HAP-1 (cell line): ENCODE measurements at regions not wholly inside any gene's neighbourhood (a gene's known extent, or its start where the extent isn't known, plus 50 kb on each side); places are given as distances from the start of the nearest gene placed in this dataset.

Source experiments
- DNase-seq, 2 experiments: peaks; one replicate each; pipeline ENCODE4 v3.0.0-alpha.2; 2016 to 2020; ENCODE audit warnings: low spot score in 2 of 2
- H3K27me3 ChIP-seq: fragments of 250-450 bp; sonication (Bioruptor Pico); 2 replicates; pipeline ENCODE4 v1.5.1; 2020; ENCODE audit warnings: low read depth, mild to moderate bottlenecking, moderate library complexity
- H3K36me3 ChIP-seq: fragments of 250-450 bp; sonication (Bioruptor Pico); replicated peaks from 2 replicates; pipeline ENCODE4 v1.5.1; 2020; ENCODE audit warnings: mild to moderate bottlenecking
- H3K4me1 ChIP-seq: fragments of 250-450 bp; sonication (Bioruptor Pico); 2 replicates; pipeline ENCODE4 v1.5.1; 2020; ENCODE audit warnings: mild to moderate bottlenecking
- H3K4me3 ChIP-seq: fragments of 250-450 bp; sonication (Bioruptor Pico); 2 replicates; pipeline ENCODE4 v1.5.1; 2020; ENCODE audit warnings: mild to moderate bottlenecking, moderate library complexity
- H3K9me3 ChIP-seq: fragments of 250-450 bp; sonication (Bioruptor Pico); 2 replicates; pipeline ENCODE4 v1.5.1; 2020; ENCODE audit warnings: mild to moderate bottlenecking, moderate library complexity
- in situ Hi-C: fragments of 300-500 bp; cut with MboI; formaldehyde crosslinking; loops from 3 replicates; pipeline ENCODE4 v1.14.3; 2020; ENCODE audit warnings: low sequenced_read_pairs, inconsistent platforms, mixed read lengths

GRCh38 chr9:2459756-2460155 lies 161.8 kb upstream of the VLDLR start:
- no peak for DNase-seq
- in situ Hi-C loops: no loop called here
- H3K4me3 ChIP-seq: no peak overlapping the region
- H3K9me3 ChIP-seq: no peaks in the 10 kb centered on the region
- H3K36me3 ChIP-seq: no peaks in the 10 kb centered on the region
- H3K4me1 ChIP-seq: no peaks in the 10 kb centered on the region; the same call in 1 of the 2 replicates
- no peaks in the 10 kb centered on the region; the same call in 1 of the 2 replicates for H3K27me3 ChIP-seq

- no peak for DNase-seq
- Histone ChIP-seq H3K27me3 (no peaks in the 10 kb centered on the region; the same call in 1 of the 2 replicates), H3K9me3 (no peaks in the 10 kb centered on the region), H3K36me3 (no peaks in the 10 kb centered on the region), H3K4me3 (no peak overlapping the region), H3K4me1 (peaks cover 6% of the 10 kb centered on the region)
- in situ Hi-C loops: no loop called here
Measured at GRCh38 chr9:2461892-2462291, 159.7 kb upstream of the VLDLR start.

GRCh38 chr9:2464624-2465023 lies 157.0 kb upstream of the VLDLR start:
- Histone ChIP-seq H3K9me3 (no peaks in the 10 kb centered on the region), H3K4me1 (peaks cover 7% of the 10 kb centered on the region), H3K27me3 (no peaks in the 10 kb centered on the region; the same call in 1 of the 2 replicates), H3K4me3 (no peak overlapping the region), H3K36me3 (no peaks in the 10 kb centered on the region)
- DNase-seq: no peak
- in situ Hi-C loops: no loop called here

DNA sequence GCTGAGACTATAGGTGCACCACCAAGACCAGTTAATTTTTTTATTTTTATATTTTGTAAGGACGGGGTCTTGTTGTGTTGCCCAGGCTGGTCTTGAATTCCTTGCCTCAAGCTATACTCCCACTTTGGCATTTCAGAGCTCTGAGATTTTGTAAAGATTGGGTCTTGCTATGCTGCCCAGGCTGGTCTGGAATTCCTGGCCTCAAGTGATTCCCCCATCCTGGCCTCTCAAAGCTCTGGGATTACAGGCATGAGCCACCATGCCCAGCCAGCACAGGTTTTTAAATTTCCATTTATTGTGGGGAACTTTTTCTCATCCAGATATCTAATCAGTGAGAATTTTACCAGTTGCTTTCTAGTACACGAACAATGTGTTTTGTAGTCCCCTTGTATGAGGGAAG lies 156.1 kb upstream of the VLDLR start:
- no peak overlapping the region for H3K4me3 ChIP-seq
- no peaks in the 10 kb centered on the region; the same call in 1 of the 2 replicates for H3K27me3 ChIP-seq
- H3K36me3 ChIP-seq: no peaks in the 10 kb centered on the region
- H3K9me3 ChIP-seq: no peaks in the 10 kb centered on the region
- peaks cover 13% of the 10 kb centered on the region for H3K4me1 ChIP-seq
- no peak for DNase-seq
- in situ Hi-C loops: no loop called here

DNA sequence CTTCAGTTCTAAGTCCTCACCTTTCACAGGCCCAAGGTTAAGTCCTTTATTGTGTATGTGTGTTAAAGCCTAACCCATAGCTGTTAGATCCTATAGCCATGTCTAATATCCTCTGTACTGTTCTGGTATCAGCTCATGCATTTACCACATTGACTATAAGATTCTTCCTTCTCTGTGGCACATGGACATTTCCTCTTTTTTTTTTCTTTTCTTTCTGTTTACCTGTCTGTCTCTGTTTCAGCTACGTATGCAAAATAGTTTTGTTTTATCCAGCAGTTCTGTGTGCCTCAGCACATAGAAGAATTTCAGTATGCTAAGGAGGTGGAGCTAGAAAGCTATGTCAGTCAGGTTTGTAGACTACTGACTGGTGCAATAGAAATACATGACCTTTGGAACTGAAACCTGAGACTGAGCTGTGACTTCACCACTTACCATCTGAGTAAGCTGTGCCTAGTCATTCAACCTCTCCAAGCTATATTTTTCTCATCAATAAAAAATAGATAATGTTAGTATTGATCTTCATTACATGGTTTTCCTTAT lies 155.6 kb upstream of the VLDLR start:
- Histone ChIP-seq H3K36me3 (no peaks in the 10 kb centered on the region), H3K27me3 (no peaks in the 10 kb centered on the region), H3K9me3 (no peaks in the 10 kb centered on the region), H3K4me1 (peaks cover 13% of the 10 kb centered on the region), H3K4me3 (no peak overlapping the region)
- in situ Hi-C loops: no loop called here
- peak in 1 of 2 experiments; percentile 26 for DNase-seq

DNA sequence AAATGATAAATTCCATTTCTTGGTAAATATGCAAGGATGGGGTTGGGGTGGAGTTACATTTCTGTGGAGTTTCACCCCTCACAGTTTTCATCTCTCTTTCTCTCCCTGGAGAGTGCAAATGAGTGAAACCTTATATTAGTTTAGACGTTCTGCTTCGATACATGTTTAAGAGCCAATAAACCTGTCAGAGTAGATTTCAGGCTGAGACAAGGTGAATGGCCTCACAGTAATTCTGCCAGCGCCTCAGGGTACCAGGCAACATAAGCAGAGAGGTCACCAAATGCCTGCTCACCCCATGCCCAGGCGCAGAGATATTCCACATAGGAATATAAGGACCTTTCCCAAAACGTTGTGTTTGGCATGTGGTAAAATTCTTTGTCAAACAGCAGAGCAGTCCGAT lies 154.9 kb upstream of the VLDLR start:
- no peaks in the 10 kb centered on the region for H3K36me3 ChIP-seq
- DNase-seq: peak; percentile 32 to 41
- H3K27me3 ChIP-seq: no peaks in the 10 kb centered on the region
- peaks cover 13% of the 10 kb centered on the region for H3K4me1 ChIP-seq
- H3K4me3 ChIP-seq: no peak overlapping the region
- H3K9me3 ChIP-seq: no peaks in the 10 kb centered on the region
- in situ Hi-C loops: no loop called here

GRCh38 chr9:2469681-2470221 lies 151.8 kb upstream of the VLDLR start:
- Histone ChIP-seq H3K9me3 (no peaks in the 10 kb centered on the region), H3K27me3 (no peaks in the 10 kb centered on the region), H3K36me3 (no peaks in the 10 kb centered on the region), H3K4me1 (peaks cover 13% of the 10 kb centered on the region), H3K4me3 (no peak overlapping the region)
- DNase-seq: peak in 1 of 2 experiments; percentile 38
- in situ Hi-C loops: no loop called here

DNA sequence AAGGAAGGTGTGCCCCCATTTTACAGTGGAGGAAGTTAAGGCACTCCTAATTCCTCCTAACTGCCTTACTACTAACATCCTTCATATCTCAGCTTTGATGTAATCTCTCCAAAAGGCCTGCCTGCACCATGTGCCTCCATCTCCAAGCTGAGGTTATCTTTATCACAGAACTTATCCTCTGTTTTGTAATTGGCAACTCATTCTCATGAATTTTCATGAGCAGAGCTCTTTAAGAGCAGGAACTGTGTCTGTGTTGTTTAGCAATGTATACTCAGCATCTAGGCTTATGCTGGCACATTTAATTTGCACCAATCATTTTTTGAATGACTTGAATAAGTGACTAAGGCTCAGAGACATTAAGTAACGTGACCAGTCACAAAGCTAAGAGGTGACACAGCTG lies 147.9 kb upstream of the VLDLR start:
- Histone ChIP-seq H3K9me3 (no peaks in the 10 kb centered on the region), H3K27me3 (no peaks in the 10 kb centered on the region), H3K4me1 (peaks cover 8% of the 10 kb centered on the region), H3K4me3 (no peak overlapping the region), H3K36me3 (no peaks in the 10 kb centered on the region)
- DNase-seq: no peak
- in situ Hi-C loops: no loop called here

- in situ Hi-C loops: no loop called here
- no peak for DNase-seq
Measured at GRCh38 chr9:2477755-2478154, 143.8 kb upstream of the VLDLR start.

GRCh38 chr9:2478421-2478820 lies 143.2 kb upstream of the VLDLR start:
- no peak overlapping the region for H3K4me3 ChIP-seq
- H3K9me3 ChIP-seq: no peaks in the 10 kb centered on the region
- H3K36me3 ChIP-seq: no peaks in the 10 kb centered on the region
- H3K4me1 ChIP-seq: no peaks in the 10 kb centered on the region
- DNase-seq: no peak
- no peaks in the 10 kb centered on the region for H3K27me3 ChIP-seq
- in situ Hi-C loops: no loop called here

More at GRCh38 chr9:2477755-2478154, 143.8 kb upstream of the VLDLR start:
- no peaks in the 10 kb centered on the region for H3K4me1 ChIP-seq
- no peaks in the 10 kb centered on the region for H3K36me3 ChIP-seq
- no peaks in the 10 kb centered on the region for H3K27me3 ChIP-seq
- no peaks in the 10 kb centered on the region for H3K9me3 ChIP-seq
- H3K4me3 ChIP-seq: no peak overlapping the region

- in situ Hi-C loops: no loop called here
- Histone ChIP-seq H3K4me1 (no peaks in the 10 kb centered on the region), H3K9me3 (no peaks in the 10 kb centered on the region), H3K27me3 (no peaks in the 10 kb centered on the region), H3K36me3 (no peaks in the 10 kb centered on the region), H3K4me3 (no peak overlapping the region)
- no peak for DNase-seq
Measured at GRCh38 chr9:2479056-2479565, 142.5 kb upstream of the VLDLR start.

- Histone ChIP-seq H3K9me3 (no peaks in the 10 kb centered on the region), H3K36me3 (no peaks in the 10 kb centered on the region), H3K27me3 (no peaks in the 10 kb centered on the region), H3K4me1 (no peaks in the 10 kb centered on the region), H3K4me3 (no peak overlapping the region)
- in situ Hi-C loops: no loop called here
- no peak for DNase-seq
Measured at GRCh38 chr9:2480255-2480837, 141.2 kb upstream of the VLDLR start.

DNA sequence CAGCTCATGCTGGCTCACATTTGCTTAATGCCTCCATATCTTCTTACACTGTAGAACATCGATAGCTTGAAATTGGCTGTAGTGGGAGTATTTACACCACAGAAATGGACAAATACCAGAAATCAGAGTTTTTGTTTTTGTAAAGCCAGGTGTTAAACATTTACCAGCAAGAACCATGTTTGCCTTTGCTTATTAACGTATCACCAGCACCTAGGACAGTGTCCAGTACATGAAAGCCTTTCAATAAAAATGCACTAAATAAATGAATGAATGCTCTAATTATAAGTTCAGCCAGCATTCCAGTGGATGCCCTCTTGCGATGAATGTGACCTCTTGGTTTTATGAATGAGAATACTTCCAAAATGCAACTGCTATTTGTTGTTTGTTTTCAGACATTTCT lies 140.4 kb upstream of the VLDLR start:
- Histone ChIP-seq H3K27me3 (no peaks in the 10 kb centered on the region), H3K4me3 (no peak overlapping the region), H3K36me3 (no peaks in the 10 kb centered on the region), H3K9me3 (no peaks in the 10 kb centered on the region), H3K4me1 (no peaks in the 10 kb centered on the region)
- in situ Hi-C loops: no loop called here
- DNase-seq: no peak

GRCh38 chr9:2486988-2487387 lies 134.6 kb upstream of the VLDLR start:
- no peak for DNase-seq
- in situ Hi-C loops: no loop called here
- no peaks in the 10 kb centered on the region for H3K27me3 ChIP-seq
- no peaks in the 10 kb centered on the region for H3K9me3 ChIP-seq
- H3K36me3 ChIP-seq: no peaks in the 10 kb centered on the region
- H3K4me3 ChIP-seq: no peak overlapping the region
- H3K4me1 ChIP-seq: no peaks in the 10 kb centered on the region
